GM19395 (cell line): ENCODE measurements at regions not wholly inside any gene's neighbourhood (a gene's known extent, or its start where the extent isn't known, plus 50 kb on each side); places are given as distances from the start of the nearest gene placed in this dataset.
"Not testable (repeated sequence)": the region's sequence is repeated elsewhere in the genome, so short reads cannot be mapped to it uniquely, and the experiment has no call there.

Experiments used
- ATAC-seq: cut with Tn5 transposase; IDR thresholded peaks from one replicate; pipeline ENCODE4 v1.9.1; 2021; ENCODE audit warnings: mild to moderate bottlenecking, moderate library complexity; ENCODE audit not compliant: unreplicated experiment

- ATAC-seq: no peak
Observed at GRCh38 chr5:85388770-85389169, 1004.1 kb upstream of the EDIL3 start.

- not testable (repeated sequence) for ATAC-seq
Observed at GRCh38 chr5:85392309-85392708, 1007.6 kb upstream of the EDIL3 start.

- ATAC-seq: no peak
Observed at GRCh38 chr5:85395526-85395925, 1010.8 kb upstream of the EDIL3 start.

GRCh38 chr5:85397451-85397850 is 1012.8 kb upstream of the EDIL3 start:
- no peak for ATAC-seq

- ATAC-seq: no peak
Observed at GRCh38 chr5:85428426-85428934, 1043.8 kb upstream of the EDIL3 start.

- ATAC-seq: not testable (repeated sequence)
Observed at GRCh38 chr5:85431726-85432125, 1047.0 kb upstream of the EDIL3 start.

- no peak for ATAC-seq
Observed at GRCh38 chr5:85441156-85441555, 1056.5 kb upstream of the EDIL3 start.

- ATAC-seq: no peak
Observed at GRCh38 chr5:85441853-85442252, 1057.2 kb upstream of the EDIL3 start.

GRCh38 chr5:85452322-85453025 is 1067.8 kb upstream of the EDIL3 start:
- no peak for ATAC-seq

- no peak for ATAC-seq
Observed at GRCh38 chr5:85453026-85453349, 1068.3 kb upstream of the EDIL3 start.

GRCh38 chr5:85458319-85458718 is 1073.6 kb upstream of the EDIL3 start:
- no peak for ATAC-seq

GRCh38 chr5:85462957-85463356 is 1078.3 kb upstream of the EDIL3 start:
- no peak for ATAC-seq

GRCh38 chr5:85466423-85466822 is 1081.7 kb upstream of the EDIL3 start:
- no peak for ATAC-seq

- ATAC-seq: no peak
Observed at GRCh38 chr5:85472749-85473148, 1088.1 kb upstream of the EDIL3 start.

- ATAC-seq: not testable (repeated sequence)
Observed at GRCh38 chr5:85475151-85475550, 1090.5 kb upstream of the EDIL3 start.

- ATAC-seq: no peak
Observed at GRCh38 chr5:85476617-85477016, 1091.9 kb upstream of the EDIL3 start.

GRCh38 chr5:85479849-85480248 is 1095.2 kb upstream of the EDIL3 start:
- no peak for ATAC-seq

- ATAC-seq: no peak
Observed at GRCh38 chr5:85484982-85485574, 1100.4 kb upstream of the EDIL3 start.

- ATAC-seq: no peak
Observed at GRCh38 chr5:85488295-85488694, 1103.6 kb upstream of the EDIL3 start.

GRCh38 chr5:85500869-85501268 is 1116.2 kb upstream of the EDIL3 start:
- ATAC-seq: no peak

GRCh38 chr5:85512896-85513295 is 1104.8 kb upstream of the COX7C start:
- ATAC-seq: no peak

GRCh38 chr5:85515588-85515987 is 1102.2 kb upstream of the COX7C start:
- no peak for ATAC-seq

- ATAC-seq: no peak
Observed at GRCh38 chr5:85517386-85517785, 1100.4 kb upstream of the COX7C start.
